ENCODE measurements at regions not wholly inside any gene's neighbourhood (a gene's known extent, or its start where the extent isn't known, plus 50 kb on each side); places are given as distances from the start of the nearest gene placed in this dataset.

- FAIRE-seq, result no peak
Measured at GRCh38 chr1:216953495-216953894, 230.3 kb upstream of the ESRRG start.

DNA sequence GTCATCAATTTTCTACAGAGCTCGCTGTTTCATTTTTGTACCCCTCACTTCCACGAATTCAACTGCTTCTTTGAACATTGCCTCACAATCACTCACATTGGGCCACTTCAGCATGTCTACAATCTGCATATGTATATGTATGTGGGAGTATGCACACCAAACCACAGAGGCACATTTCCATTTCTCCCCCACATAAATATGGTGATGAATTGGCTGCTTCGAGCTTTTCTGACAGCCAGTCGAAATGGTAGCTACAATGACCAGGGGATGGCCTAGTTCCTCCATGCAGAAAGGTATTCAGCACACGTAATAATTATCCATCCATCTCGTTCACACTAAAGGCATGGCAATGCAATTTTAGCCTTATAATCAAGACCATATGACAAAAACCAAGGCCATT lies 229.6 kb upstream of the ESRRG start:
- no peak for FAIRE-seq

- no peak for FAIRE-seq
Measured at GRCh38 chr1:216945538-216946080, 222.4 kb upstream of the ESRRG start.

DNA sequence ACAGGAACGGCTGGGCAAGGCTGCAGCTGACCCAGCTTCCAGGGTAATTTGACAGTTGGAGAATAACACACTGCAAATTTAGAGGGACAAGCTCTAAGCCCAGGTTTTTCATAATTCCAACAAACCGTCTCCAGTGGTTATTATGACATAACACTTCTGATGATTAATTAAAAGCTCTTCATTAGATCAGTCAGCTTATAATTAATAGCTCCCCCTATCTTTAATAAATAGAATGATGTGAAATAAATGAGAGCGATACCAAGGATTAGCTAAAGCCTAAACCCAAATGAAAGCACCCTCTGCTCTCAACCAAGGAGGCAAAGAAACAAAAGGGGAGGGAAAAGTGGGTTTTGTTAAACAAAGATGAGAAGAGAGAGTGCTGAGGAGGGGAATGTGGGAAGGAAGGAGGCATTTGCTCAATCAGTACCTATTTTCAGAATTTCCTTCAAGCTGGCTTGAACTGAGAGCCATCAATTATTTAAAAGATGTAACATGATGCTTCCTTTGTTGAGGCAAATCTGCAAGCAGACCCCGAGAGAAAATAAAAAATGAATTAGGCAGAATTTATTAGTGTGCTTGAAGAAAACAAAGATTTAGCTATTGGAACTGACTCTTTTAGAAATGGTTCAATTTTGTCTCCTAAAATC lies 221.8 kb upstream of the ESRRG start:
- no peak for FAIRE-seq

DNA sequence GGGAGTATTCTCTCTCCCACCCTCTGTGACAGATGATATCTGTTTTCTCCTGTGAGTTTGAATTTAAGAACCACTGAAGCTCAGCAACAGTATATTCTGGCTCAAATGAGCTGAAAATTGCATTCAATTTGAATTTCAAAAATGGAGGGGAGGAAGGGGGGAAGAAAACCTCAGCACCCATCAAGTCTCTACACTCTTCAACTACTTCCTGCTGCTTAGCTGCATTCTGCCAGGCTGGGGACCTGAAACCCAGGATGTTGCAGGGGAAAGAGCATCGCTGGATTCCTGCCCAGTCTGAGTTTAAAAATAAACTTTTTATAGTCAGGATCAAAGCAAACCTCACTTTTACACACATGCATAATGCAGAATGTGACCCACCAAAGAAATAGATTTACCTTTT lies 214.3 kb upstream of the ESRRG start:
- no peak for FAIRE-seq

- no peak for FAIRE-seq
Measured at GRCh38 chr1:216936779-216937178, 213.6 kb upstream of the ESRRG start.

DNA sequence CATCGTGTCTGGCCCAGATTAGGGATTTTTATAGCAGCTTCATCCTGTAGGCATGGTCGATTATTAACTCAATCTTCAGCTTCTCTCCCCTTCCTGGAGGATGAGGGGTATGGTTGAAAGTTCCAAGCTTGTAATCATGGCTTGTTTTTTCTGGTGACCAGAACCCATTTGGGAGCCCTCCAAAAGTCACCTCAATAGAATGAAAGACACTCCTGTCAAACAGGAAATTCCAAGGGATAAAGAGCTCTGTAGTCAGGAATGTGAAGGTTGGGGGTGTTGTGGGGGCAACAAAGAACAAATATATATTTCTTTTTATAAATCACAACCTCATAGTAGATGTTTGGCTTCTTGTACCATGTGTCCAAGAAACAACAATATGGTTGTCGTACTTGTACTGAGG lies 212.7 kb upstream of the ESRRG start:
- no peak for FAIRE-seq

DNA sequence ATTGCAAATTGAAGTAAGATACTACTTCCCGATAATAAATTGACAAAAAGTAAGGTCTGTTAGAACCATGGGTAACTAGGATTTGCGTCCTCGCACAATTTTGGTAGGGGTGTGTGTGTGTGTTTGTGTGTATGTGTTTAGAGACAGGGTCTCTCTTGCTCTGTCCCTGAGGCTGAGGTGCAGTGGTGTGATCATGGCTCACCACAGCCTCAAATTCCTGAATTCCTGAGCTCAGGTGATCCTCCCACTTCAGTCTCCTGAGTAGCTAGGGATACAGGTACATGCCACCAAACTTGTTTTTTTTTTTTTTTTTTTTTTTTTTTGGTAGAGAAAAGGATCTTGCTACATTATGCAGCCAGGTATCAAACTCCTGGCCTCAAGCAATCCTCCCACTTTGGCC lies 209.2 kb upstream of the ESRRG start:
- no peak for FAIRE-seq

GRCh38 chr1:216929870-216930582 lies 206.8 kb upstream of the ESRRG start:
- no peak for FAIRE-seq

DNA sequence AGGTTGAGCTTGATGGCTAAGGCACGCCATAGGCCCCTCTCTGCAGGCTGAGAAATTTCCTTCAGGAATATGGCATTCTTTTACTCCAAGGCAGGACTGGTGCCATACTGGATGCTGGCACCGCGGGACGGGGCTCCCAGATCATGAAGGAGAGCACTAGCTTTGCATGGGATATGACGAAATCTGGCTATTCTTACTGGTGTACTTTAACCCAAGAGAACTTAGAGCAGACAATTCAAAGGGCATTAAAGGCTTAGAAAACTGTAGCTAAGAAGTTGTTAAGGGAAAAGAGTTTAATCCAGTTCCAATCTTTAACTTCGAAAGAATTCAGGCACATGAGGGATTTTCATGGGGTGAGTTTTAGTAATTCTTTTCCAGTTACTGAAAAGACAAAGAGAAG lies 204.4 kb upstream of the ESRRG start:
- FAIRE-seq, result no peak

- FAIRE-seq, result no peak
Measured at GRCh38 chr1:216926720-216927510, 203.7 kb upstream of the ESRRG start.

GRCh38 chr1:216925962-216926625 lies 202.9 kb upstream of the ESRRG start:
- no peak for FAIRE-seq

GRCh38 chr1:216924732-216925131 lies 201.5 kb upstream of the ESRRG start:
- FAIRE-seq, result no peak

- FAIRE-seq, result no peak
Measured at GRCh38 chr1:216923601-216924000, 200.4 kb upstream of the ESRRG start.

DNA sequence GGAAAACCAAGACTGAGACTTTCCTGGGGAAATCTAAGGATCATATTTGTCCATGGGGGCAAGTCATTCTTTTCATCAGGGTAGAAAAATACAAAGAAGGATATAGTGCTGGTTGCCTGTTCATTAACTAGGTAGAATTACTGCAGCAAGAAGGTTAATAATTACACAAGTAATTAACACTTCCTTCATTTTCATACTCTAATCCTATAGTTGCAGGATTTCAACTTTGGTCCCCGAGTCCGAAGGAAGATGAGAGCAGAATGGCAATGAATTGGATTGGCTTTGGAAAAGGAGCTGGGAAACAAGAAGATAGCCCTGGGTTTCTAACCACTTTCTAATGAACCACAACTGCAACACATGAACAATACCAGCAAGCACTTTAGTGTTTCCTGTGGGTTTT lies 199.2 kb upstream of the ESRRG start:
- no peak for FAIRE-seq

DNA sequence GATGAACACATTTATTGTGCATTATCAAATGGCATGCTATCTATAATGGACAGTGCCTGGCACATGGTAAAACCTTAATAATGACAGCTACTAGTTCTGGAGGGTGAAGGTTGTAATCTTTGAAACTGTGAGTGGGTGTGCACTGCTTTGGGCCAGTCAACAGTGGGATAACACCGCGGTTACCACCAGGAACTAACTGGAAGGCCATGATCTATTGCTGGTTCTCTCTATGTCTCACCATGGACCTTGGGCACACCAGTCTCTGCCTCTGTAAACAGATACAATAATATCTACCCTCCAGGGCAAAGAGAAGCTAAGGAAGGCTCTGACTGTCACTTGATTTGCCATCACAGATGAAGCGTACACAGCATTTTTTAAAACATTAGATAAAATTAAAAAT lies 198.6 kb upstream of the ESRRG start:
- no peak for FAIRE-seq

GRCh38 chr1:216919060-216919970 lies 196.1 kb upstream of the ESRRG start:
- FAIRE-seq, result no peak

GRCh38 chr1:216916890-216917438 lies 193.7 kb upstream of the ESRRG start:
- FAIRE-seq, result no peak

DNA sequence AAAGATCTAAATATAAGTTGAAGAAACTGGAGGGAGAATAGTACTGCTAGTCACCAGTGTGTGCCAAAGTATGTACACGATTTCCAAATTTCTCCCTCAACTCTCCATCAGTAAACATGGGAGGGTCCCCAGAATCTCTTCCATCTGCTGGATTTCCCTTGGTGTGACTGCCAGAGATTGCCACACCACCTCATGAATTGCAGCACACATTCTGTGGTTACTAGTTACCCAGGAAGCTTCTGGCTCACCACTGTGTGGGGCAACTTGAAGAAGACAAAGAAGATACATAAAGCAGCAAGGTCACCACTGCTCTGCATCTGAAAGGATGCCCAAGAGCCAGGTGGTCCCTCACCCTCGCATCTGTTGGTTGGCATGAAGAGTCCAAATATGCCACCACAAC lies 191.7 kb upstream of the ESRRG start:
- FAIRE-seq, result no peak

DNA sequence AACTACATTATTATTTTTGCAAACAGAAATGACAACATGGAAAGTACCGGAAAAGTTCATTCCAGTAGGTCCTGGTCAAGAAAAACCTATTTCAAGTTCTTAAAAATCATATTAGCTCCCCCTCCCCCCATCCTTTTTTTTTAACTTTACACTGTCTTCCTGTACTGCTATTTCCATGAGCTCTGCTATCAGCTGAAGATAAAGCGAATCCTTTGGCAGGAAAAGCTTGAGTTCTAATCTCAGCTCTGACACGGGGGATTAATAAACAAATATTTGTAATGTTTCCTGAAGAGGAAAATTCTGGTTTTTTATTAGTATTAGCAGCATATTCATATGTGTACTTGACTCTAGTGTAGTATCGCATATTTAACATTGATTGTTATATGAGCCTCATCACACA lies 190.7 kb upstream of the ESRRG start:
- no peak for FAIRE-seq

DNA sequence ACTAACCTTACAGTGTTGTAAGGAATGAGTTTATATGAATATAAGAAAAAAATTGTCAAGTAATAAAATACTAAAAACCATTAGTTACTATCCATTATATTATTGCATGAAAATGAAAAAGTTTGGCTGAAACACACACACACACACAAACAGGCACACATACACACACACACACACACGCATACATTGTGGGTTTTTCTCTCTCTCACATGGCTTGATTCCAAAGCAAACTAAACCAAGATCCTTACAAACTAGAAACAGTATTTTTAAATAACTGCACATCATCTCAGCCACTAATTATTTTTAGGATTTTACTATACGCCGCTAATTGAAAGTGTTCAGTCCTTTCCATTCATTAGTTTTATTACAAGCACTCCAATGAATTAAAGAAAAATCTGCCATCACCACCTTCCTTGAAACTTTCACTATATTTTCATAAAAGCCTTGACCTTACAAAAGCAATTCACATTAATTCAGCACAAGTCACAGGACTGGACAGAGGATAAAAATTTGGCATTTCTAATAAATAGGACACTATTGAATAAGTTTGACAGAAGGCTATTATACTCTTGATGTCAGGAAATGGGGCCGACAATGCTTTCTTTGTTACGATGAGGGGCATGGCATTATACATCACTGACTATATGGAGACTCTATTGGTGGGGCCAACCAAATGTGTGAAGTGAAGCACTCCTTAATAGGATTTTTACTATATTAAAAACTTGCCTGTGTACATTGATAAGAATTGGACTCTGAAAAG lies 187.0 kb upstream of the ESRRG start:
- FAIRE-seq, result no peak
